Neural crest cell (in vitro differentiated cells): ENCODE measurements at regions not wholly inside any gene's neighbourhood (a gene's known extent, or its start where the extent isn't known, plus 50 kb on each side); places are given as distances from the start of the nearest gene placed in this dataset.

Experiments used
- DNase-seq: peaks from one replicate; pipeline ENCODE4 v3.0.0; 2021; ENCODE audit warnings: low read depth, mixed read lengths, low spot score
- H3K27ac Mint-ChIP-seq: one replicate; pipeline ENCODE4 v1.8.0; 2021; ENCODE audit warnings: mild to moderate bottlenecking, mixed read lengths; ENCODE audit not compliant: unreplicated experiment
- H3K27me3 Mint-ChIP-seq: 2 replicates; pipeline ENCODE4 v1.8.0; 2021; ENCODE audit warnings: low read depth, mild to moderate bottlenecking, mixed read lengths
- H3K36me3 Mint-ChIP-seq: 2 replicates; pipeline ENCODE4 v1.8.0; 2021; ENCODE audit warnings: low read depth, mild to moderate bottlenecking, mixed read lengths
- H3K4me1 Mint-ChIP-seq: 2 replicates; pipeline ENCODE4 v1.8.0; 2021; ENCODE audit warnings: mixed read lengths
- H3K4me3 Mint-ChIP-seq: one replicate; pipeline ENCODE4 v1.8.0; 2021; ENCODE audit warnings: mild to moderate bottlenecking, mixed read lengths
- H3K9me3 Mint-ChIP-seq: 2 replicates; pipeline ENCODE4 v1.8.0; 2021; ENCODE audit warnings: mixed read lengths
- TF ChIP-seq, protein P1 (sequence below): fragments of 200-600 bp; sonication (generic); conservative IDR thresholded peaks from 2 replicates; pipeline ENCODE4 v1.5.0; 2021; ENCODE audit warnings: antibody characterized with exemption, mild to moderate bottlenecking

DNA sequence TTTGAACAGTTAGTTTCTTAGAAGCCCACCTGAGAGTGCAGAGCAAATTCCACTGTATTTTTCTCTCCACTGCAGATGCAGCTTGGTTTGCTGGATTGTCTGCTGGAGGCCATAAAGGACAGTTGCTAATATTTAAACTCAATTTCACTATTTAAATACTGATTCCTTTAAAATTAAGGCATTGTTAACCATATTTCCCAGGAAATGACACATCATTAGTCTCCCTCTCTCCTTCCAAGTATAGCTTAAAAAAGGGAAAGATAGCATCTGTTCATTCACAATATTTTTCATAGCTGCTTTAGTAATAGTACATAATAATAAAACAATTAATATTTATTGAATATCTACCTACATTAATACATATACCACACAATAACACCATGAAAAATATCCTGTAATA, 252.9 kb downstream of the HGF start:
- Mint-ChIP-seq H3K4me3 (no peak overlapping the region), H3K4me1 (no peaks in the 10 kb centered on the region), H3K36me3 (no peaks in the 10 kb centered on the region), H3K9me3 (peaks cover 2% of the 10 kb centered on the region), H3K27me3 (no peaks in the 10 kb centered on the region), H3K27ac (no peak overlapping the region)
- TF ChIP-seq, protein P1, sequence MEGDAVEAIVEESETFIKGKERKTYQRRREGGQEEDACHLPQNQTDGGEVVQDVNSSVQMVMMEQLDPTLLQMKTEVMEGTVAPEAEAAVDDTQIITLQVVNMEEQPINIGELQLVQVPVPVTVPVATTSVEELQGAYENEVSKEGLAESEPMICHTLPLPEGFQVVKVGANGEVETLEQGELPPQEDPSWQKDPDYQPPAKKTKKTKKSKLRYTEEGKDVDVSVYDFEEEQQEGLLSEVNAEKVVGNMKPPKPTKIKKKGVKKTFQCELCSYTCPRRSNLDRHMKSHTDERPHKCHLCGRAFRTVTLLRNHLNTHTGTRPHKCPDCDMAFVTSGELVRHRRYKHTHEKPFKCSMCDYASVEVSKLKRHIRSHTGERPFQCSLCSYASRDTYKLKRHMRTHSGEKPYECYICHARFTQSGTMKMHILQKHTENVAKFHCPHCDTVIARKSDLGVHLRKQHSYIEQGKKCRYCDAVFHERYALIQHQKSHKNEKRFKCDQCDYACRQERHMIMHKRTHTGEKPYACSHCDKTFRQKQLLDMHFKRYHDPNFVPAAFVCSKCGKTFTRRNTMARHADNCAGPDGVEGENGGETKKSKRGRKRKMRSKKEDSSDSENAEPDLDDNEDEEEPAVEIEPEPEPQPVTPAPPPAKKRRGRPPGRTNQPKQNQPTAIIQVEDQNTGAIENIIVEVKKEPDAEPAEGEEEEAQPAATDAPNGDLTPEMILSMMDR, result no peak
- DNase-seq, result no peak

- TF ChIP-seq, protein P1, result no peak
- no peaks in the 10 kb centered on the region for H3K27me3 Mint-ChIP-seq
- H3K4me3 Mint-ChIP-seq, result no peak overlapping the region
- no peak overlapping the region for H3K27ac Mint-ChIP-seq
- H3K4me1 Mint-ChIP-seq, result no peaks in the 10 kb centered on the region
- H3K36me3 Mint-ChIP-seq, result no peaks in the 10 kb centered on the region
- peaks cover 2% of the 10 kb centered on the region for H3K9me3 Mint-ChIP-seq
- no peak for DNase-seq
Observed at GRCh38 chr7:81515009-81515408, 254.8 kb downstream of the HGF start.

GRCh38 chr7:81514546-81514945, 255.3 kb downstream of the HGF start:
- no peak for DNase-seq
- no peaks in the 10 kb centered on the region for H3K4me1 Mint-ChIP-seq
- no peak overlapping the region for H3K4me3 Mint-ChIP-seq
- H3K27ac Mint-ChIP-seq, result no peak overlapping the region
- TF ChIP-seq, protein P1, result no peak
- no peaks in the 10 kb centered on the region for H3K36me3 Mint-ChIP-seq
- no peaks in the 10 kb centered on the region for H3K27me3 Mint-ChIP-seq
- H3K9me3 Mint-ChIP-seq, result peaks cover 4% of the 10 kb centered on the region

DNA sequence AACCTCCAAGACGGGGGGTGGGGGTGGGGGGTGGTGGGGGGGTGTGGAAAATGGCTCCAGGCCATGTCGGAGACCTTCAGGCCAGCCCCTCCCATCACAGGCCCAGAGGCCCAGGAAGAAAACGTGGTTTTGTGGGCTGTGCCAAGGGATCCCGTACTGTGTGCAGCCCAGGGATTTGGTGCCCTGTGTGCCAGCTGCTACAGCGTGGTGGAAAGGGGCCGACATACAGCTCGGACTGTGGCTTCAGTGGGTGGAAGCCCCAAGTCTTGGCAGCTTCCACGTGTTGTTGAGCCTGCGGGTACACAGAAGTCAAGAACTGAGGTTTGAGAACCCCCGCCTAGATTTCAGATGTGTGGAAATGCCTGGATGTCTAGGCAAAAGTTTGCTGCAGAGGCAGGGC, 259.7 kb downstream of the HGF start:
- peaks cover 7% of the 10 kb centered on the region for H3K9me3 Mint-ChIP-seq
- no peak overlapping the region for H3K4me3 Mint-ChIP-seq
- no peaks in the 10 kb centered on the region for H3K36me3 Mint-ChIP-seq
- DNase-seq, result no peak
- TF ChIP-seq, protein P1, result no peak
- no peaks in the 10 kb centered on the region for H3K27me3 Mint-ChIP-seq
- no peaks in the 10 kb centered on the region for H3K4me1 Mint-ChIP-seq
- no peak overlapping the region for H3K27ac Mint-ChIP-seq

GRCh38 chr7:81507221-81507620, 262.6 kb downstream of the HGF start:
- H3K36me3 Mint-ChIP-seq, result no peaks in the 10 kb centered on the region
- H3K9me3 Mint-ChIP-seq, result peaks cover 5% of the 10 kb centered on the region
- H3K4me1 Mint-ChIP-seq, result no peaks in the 10 kb centered on the region
- no peak for DNase-seq
- no peaks in the 10 kb centered on the region for H3K27me3 Mint-ChIP-seq
- TF ChIP-seq, protein P1, result no peak
- no peak overlapping the region for H3K27ac Mint-ChIP-seq
- no peak overlapping the region for H3K4me3 Mint-ChIP-seq

- H3K4me3 Mint-ChIP-seq, result no peak overlapping the region
- no peaks in the 10 kb centered on the region for H3K4me1 Mint-ChIP-seq
- H3K27me3 Mint-ChIP-seq, result no peaks in the 10 kb centered on the region
- TF ChIP-seq, protein P1, result no peak
- no peak for DNase-seq
- H3K36me3 Mint-ChIP-seq, result no peaks in the 10 kb centered on the region
- no peak overlapping the region for H3K27ac Mint-ChIP-seq
- peaks cover 5% of the 10 kb centered on the region for H3K9me3 Mint-ChIP-seq
Observed at GRCh38 chr7:81506609-81507008, 263.2 kb downstream of the HGF start.
